CD4-positive, alpha-beta memory T cell (primary cell): ENCODE measurements at regions not wholly inside any gene's neighbourhood (a gene's known extent, or its start where the extent isn't known, plus 50 kb on each side); places are given as distances from the start of the nearest gene placed in this dataset.

ENCODE experiments used
- CTCF ChIA-PET: fragments of 350-600 bp; sonication (Branson Sonifier 250); formaldehyde crosslinking; loops from one replicate; lab custom pipeline; 2021; ENCODE audit warnings: inconsistent platforms; ENCODE audit not compliant: partially characterized antibody; lab: Charles Lee
- POLR2A ChIA-PET: fragments of 350-600 bp; sonication (Branson Sonifier 250); formaldehyde crosslinking; loops from one replicate; lab custom pipeline; 2021; ENCODE audit not compliant: partially characterized antibody; lab: Charles Lee
- DNase-seq, 5 donors: peaks; one replicate each; pipeline versions ENCODE4 v3.0.0 to v3.0.0-alpha.2; 2020 to 2022; ENCODE audit warnings: mixed read lengths in 1 of 5
- H3K27ac ChIP-seq: one replicate; pipeline ENCODE4 v1.7.0; 2013; ENCODE audit warnings: low read depth, low read length
- H3K27me3 ChIP-seq: 2 replicates; pipeline ENCODE4 v1.7.0; 2013; ENCODE audit warnings: mild to moderate bottlenecking, low read length, moderate library complexity; ENCODE audit not compliant: insufficient read depth
- H3K36me3 ChIP-seq: 2 replicates; pipeline ENCODE4 v1.7.0; 2013; ENCODE audit warnings: mild to moderate bottlenecking, low read length, moderate library complexity; ENCODE audit not compliant: insufficient read depth
- H3K4me1 ChIP-seq: 2 replicates; pipeline ENCODE4 v1.7.0; 2013; ENCODE audit warnings: mild to moderate bottlenecking, low read length, moderate library complexity; ENCODE audit not compliant: insufficient read depth
- H3K4me3 ChIP-seq, 2 donors: one replicate each; pipeline ENCODE4 v1.7.0; 2013; ENCODE audit warnings: low read length in 2 of 2, mild to moderate bottlenecking in 1 of 2
- H3K9me3 ChIP-seq, 2 donors: one replicate each; pipeline ENCODE4 v1.7.0; 2013; ENCODE audit warnings: low read length in 2 of 2, control low read depth in 1 of 2; ENCODE audit not compliant: control insufficient read depth in 1 of 2
- H3K27ac Mint-ChIP-seq, 7 donors: one replicate each; pipeline ENCODE4 v1.8.0; 2020 to 2021; ENCODE audit warnings: mixed read lengths in 7 of 7, mild to moderate bottlenecking in 6 of 7, inconsistent platforms in 3 of 7, moderate library complexity in 3 of 7
- H3K27me3 Mint-ChIP-seq, 2 donors: one replicate each; pipeline ENCODE4 v1.8.0; 2020 to 2021; ENCODE audit warnings: mixed read lengths in 2 of 2
- H3K36me3 Mint-ChIP-seq, 2 donors: one replicate each; pipeline ENCODE4 v1.8.0; 2020 to 2021; ENCODE audit warnings: mixed read lengths in 2 of 2, inconsistent platforms in 1 of 2, mild to moderate bottlenecking in 1 of 2
- H3K4me1 Mint-ChIP-seq, 4 donors: one replicate each; pipeline ENCODE4 v1.8.0; 2020 to 2021; ENCODE audit warnings: mixed read lengths in 4 of 4, mild to moderate bottlenecking in 1 of 4
- H3K4me3 Mint-ChIP-seq, 8 donors: one replicate each; pipeline ENCODE4 v1.8.0; 2020 to 2021; ENCODE audit warnings: mixed read lengths in 8 of 8, mild to moderate bottlenecking in 7 of 8, moderate library complexity in 6 of 8, inconsistent platforms in 3 of 8
- H3K9me3 Mint-ChIP-seq, 8 donors: one replicate each; pipeline ENCODE4 v1.8.0; 2020 to 2021; ENCODE audit warnings: mixed read lengths in 8 of 8, mild to moderate bottlenecking in 5 of 8, inconsistent platforms in 3 of 8, moderate library complexity in 1 of 8
- intact Hi-C: fragments of 100-400 bp; cut with micrococcal nuclease; formaldehyde crosslinking; loops from one replicate; pipeline ENCODE4 v1.15.1; 2023

DNA sequence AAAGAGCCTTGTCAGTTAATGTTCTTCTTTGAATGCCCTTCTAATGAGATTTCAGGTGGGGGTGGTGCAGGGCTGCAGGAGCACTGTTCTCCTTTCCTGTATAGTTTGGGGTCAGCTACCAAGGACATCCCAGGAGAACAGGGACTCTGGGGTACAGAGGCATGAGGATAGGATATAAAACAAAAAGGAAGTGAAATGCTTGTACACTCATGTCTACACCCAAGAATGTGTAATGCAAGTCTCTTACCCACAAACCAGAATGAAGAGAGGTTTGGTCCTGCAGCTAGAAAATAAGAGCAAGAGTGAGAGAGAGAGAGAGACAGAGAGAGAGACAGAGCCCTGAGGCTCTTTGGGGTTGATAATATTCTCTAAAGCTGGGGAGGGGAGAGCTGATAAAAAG is 151.8 kb upstream of the KCTD1 start:
- H3K27ac Mint-ChIP-seq, result no peak overlapping the region
- no peaks in the 10 kb centered on the region for H3K27me3 ChIP-seq
- no peaks in the 10 kb centered on the region for H3K4me1 Mint-ChIP-seq
- peaks cover 0 to 4% of the 10 kb centered on the region in 2 donors for H3K27me3 Mint-ChIP-seq
- H3K4me3 ChIP-seq, result no peak overlapping the region
- no peaks in the 10 kb centered on the region for H3K9me3 ChIP-seq
- peaks cover 0 to 7% (median 1%) of the 10 kb centered on the region in 8 donors for H3K9me3 Mint-ChIP-seq
- CTCF ChIA-PET, result no interaction called here
- intact Hi-C loops, result no loop called here
- POLR2A ChIA-PET, result no interaction called here
- H3K27ac ChIP-seq, result no peak overlapping the region
- no peaks in the 10 kb centered on the region for H3K4me1 ChIP-seq
- no peaks in the 10 kb centered on the region for H3K36me3 ChIP-seq
- no peaks in the 10 kb centered on the region for H3K36me3 Mint-ChIP-seq
- no peak for DNase-seq
- H3K4me3 Mint-ChIP-seq, result no peak overlapping the region

DNA sequence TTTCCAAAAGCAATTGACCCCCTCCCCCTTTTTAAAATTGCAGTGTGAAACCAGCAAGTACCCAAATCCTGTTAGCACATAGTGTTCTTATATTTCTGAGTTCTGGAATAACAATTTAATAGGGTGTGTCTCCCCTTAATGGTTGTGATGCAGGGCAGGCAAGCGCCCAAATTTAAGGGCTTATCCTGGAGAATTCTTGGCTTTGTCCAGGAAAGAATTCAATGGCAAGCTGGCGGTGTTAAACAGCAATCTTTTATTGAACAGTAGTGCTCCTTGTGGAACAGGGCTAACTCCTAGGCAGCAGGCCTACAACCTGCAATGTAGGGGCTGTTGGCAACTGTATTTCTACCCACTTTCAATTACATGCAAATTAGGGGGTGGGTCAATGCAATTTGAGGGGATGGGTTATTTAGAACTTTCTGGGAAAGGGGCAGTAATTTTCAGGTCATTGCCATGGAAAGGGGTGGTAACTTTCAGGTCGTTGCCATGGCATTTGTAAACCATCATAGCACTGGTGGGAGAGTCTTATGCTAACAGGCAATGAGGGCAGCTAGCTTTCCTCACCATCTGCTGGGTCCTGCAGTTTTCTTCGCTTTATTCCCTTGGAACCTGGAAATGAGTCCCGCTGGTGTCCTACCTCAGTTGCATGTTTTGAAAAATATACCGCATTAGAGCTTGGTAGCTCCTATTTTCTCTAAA is 149.0 kb upstream of the KCTD1 start:
- Mint-ChIP-seq H3K4me3 (no peak overlapping the region), H3K27ac (no peak overlapping the region), H3K36me3 (no peaks in the 10 kb centered on the region), H3K9me3 (peaks cover 0 to 17% (median 5%) of the 10 kb centered on the region in 8 donors), H3K4me1 (no peaks in the 10 kb centered on the region), H3K27me3 (peaks cover 1 to 4% of the 10 kb centered on the region in 2 donors)
- no peaks in the 10 kb centered on the region for H3K36me3 ChIP-seq
- DNase-seq, result no peak
- intact Hi-C loops, result no loop called here
- no peaks in the 10 kb centered on the region for H3K9me3 ChIP-seq
- CTCF ChIA-PET, result no interaction called here
- POLR2A ChIA-PET, result no interaction called here
- no peak overlapping the region for H3K4me3 ChIP-seq
- H3K27me3 ChIP-seq, result no peaks in the 10 kb centered on the region
- H3K4me1 ChIP-seq, result no peaks in the 10 kb centered on the region
- no peak overlapping the region for H3K27ac ChIP-seq

DNA sequence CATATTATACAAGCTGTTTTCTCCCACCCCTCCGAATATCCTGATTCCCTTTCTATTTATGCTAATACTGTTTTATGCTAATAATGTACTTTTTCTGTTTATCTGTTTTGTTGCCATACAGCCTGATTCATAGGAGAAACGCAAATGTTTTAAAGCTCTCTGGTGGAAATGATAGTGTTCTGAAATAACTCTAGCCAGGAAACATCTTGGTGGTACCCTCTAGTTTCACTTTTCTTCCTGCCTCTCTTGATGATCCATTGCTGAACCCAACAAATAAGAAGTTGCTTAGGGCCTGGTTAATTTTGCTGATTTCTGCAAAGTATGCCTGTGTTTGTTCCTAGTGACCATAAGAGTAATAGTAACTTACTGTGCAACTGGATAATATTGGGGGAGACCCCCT is 148.4 kb upstream of the KCTD1 start:
- Mint-ChIP-seq H3K4me3 (no peak overlapping the region), H3K36me3 (no peaks in the 10 kb centered on the region), H3K27me3 (peaks cover 1 to 4% of the 10 kb centered on the region in 2 donors), H3K4me1 (no peaks in the 10 kb centered on the region), H3K27ac (no peak overlapping the region), H3K9me3 (peaks cover 0 to 17% (median 6%) of the 10 kb centered on the region in 8 donors)
- no peak overlapping the region for H3K4me3 ChIP-seq
- ChIA-PET CTCF (no interaction called here), POLR2A (no interaction called here)
- no peaks in the 10 kb centered on the region for H3K27me3 ChIP-seq
- intact Hi-C loops, result no loop called here
- H3K4me1 ChIP-seq, result no peaks in the 10 kb centered on the region
- no peak overlapping the region for H3K27ac ChIP-seq
- DNase-seq, result no peak
- no peaks in the 10 kb centered on the region for H3K36me3 ChIP-seq
- H3K9me3 ChIP-seq, result no peaks in the 10 kb centered on the region

DNA sequence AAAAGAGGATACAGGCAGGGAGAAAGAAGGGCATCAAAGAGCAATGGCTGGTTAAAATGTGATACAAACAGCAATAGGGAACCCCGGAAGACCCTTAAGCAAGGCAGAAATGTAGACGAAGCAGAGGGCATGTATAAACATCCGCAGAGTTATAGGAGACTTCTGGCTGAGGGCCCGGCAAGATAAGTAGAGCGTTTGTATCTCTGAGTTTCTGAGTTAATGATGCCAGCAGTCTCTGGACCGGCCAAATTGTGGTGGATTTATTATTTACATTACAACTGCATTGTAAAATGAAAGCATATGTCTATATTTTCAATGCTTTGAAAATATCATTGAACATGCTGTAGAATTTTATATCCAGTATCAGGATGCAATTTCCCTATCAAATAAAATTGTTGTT is 148.0 kb upstream of the KCTD1 start:
- Histone ChIP-seq H3K4me1 (no peaks in the 10 kb centered on the region), H3K36me3 (no peaks in the 10 kb centered on the region), H3K4me3 (no peak overlapping the region), H3K27ac (no peak overlapping the region), H3K9me3 (no peaks in the 10 kb centered on the region), H3K27me3 (no peaks in the 10 kb centered on the region)
- intact Hi-C loops, result no loop called here
- H3K9me3 Mint-ChIP-seq, result peaks cover 0 to 20% (median 10%) of the 10 kb centered on the region in 8 donors
- ChIA-PET CTCF (no interaction called here), POLR2A (no interaction called here)
- H3K4me1 Mint-ChIP-seq, result no peaks in the 10 kb centered on the region
- no peak overlapping the region for H3K27ac Mint-ChIP-seq
- peaks cover 1 to 4% of the 10 kb centered on the region in 2 donors for H3K27me3 Mint-ChIP-seq
- no peak for DNase-seq
- no peak overlapping the region for H3K4me3 Mint-ChIP-seq
- no peaks in the 10 kb centered on the region for H3K36me3 Mint-ChIP-seq

DNA sequence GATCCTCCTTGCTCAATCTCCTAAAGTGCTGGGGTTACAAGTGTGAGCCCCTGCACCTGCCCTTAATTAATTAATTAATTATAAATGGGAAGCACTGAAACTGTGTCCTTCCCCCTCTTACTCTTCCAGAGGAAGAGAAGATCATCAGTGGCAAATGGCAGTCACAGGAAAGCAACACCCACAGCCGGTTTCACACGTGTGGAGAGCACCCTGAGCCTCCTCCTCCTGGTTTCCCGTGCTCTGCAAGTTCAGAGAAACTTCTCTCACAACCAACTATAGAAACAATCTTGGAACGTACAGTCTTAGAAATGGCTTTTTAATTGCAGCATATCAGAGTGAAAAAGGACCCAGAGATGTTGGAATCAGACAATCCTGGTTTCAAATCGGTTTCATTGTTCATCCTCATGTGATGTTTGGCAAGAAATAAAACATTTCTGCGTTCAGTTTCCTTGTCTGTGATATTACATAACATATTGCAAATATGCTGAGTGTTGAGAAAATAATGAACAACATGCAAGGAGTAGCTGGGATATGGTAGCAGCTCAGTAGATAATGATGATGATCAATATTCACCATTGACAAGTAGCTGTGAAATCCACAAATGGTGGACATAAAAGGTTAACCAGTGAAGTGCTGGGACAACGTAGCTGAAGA is 141.0 kb upstream of the KCTD1 start:
- Mint-ChIP-seq H3K27ac (no peak overlapping the region), H3K9me3 (peaks cover 0 to 12% (median 5%) of the 10 kb centered on the region in 8 donors), H3K27me3 (peaks cover 3 to 4% of the 10 kb centered on the region in 2 donors), H3K36me3 (no peaks in the 10 kb centered on the region), H3K4me1 (peaks cover 0 to 1% (median 0%) of the 10 kb centered on the region in 4 donors), H3K4me3 (peak overlapping the region in 1 of 8 donors; percentile 18)
- Histone ChIP-seq H3K36me3 (no peaks in the 10 kb centered on the region), H3K9me3 (no peaks in the 10 kb centered on the region), H3K4me1 (no peaks in the 10 kb centered on the region), H3K27me3 (no peaks in the 10 kb centered on the region), H3K4me3 (no peak overlapping the region), H3K27ac (no peak overlapping the region)
- intact Hi-C loops, result no loop called here
- ChIA-PET POLR2A (no interaction called here), CTCF (no interaction called here)
- DNase-seq, result no peak

DNA sequence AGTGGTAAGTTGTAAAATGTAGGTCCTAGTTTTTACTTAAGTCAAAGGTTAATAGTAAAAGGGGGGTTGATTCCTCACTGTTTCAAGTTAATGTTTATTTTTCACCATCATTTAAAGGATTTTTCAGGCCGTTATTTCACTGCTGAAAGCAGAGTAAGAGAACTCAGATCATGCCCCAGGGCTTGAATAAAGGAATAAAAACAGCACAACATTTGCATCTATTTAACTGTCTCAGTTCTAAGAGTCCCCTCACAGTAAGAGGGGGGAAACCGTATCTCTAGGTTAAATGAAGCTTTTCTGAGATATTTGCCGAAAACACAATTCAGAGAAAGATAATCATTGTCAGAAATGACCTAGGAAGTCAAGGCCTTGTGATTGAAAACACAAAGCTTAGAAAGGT is 138.2 kb upstream of the KCTD1 start:
- DNase-seq, result no peak
- Mint-ChIP-seq H3K9me3 (peaks cover 0 to 4% (median 1%) of the 10 kb centered on the region in 8 donors), H3K4me1 (peaks cover 0 to 1% (median 0%) of the 10 kb centered on the region in 4 donors), H3K27me3 (peaks cover 3 to 4% of the 10 kb centered on the region in 2 donors), H3K27ac (no peak overlapping the region), H3K4me3 (no peak overlapping the region), H3K36me3 (no peaks in the 10 kb centered on the region)
- intact Hi-C loops, result no loop called here
- POLR2A ChIA-PET, result no interaction called here
- no peak overlapping the region for H3K4me3 ChIP-seq
- no peaks in the 10 kb centered on the region for H3K9me3 ChIP-seq
- no peak overlapping the region for H3K27ac ChIP-seq
- CTCF ChIA-PET, result no interaction called here
- no peaks in the 10 kb centered on the region for H3K36me3 ChIP-seq
- H3K4me1 ChIP-seq, result no peaks in the 10 kb centered on the region
- no peaks in the 10 kb centered on the region for H3K27me3 ChIP-seq

DNA sequence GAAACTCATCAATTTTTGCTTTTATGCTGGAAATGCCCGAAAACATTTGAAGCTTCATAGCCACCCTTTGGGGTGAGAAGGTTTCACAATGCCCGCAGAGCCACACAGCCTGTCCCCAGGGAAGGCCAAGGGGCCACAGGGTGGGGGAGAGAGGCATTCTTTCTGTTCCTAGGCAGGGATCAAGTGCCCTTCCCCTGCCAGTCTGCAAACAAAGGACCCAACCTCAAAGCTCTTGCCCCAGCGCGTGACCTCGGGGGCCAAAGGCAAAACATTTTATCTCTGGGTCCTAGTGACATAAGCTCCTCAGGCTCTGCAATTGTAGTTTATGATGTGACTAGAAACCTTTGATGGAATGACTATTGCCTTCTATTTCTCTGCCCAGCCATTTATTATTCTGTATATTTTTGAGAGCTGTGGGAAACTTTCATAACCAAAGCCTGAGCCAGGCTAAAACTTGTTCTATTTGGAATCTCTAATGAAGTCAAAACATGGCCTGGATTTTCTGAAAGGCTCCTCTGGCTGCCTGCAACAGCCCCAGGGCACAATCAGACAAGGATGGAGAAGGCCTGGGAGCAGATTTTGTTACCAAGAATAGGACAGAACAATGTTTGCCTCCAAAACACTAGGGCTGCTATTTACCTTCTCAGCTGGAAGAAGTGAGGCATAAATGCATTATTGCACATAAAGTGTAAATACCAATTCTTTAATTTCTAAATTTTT is 137.2 kb upstream of the KCTD1 start:
- H3K4me1 ChIP-seq, result no peaks in the 10 kb centered on the region
- Mint-ChIP-seq H3K4me1 (no peaks in the 10 kb centered on the region), H3K9me3 (no peaks in the 10 kb centered on the region), H3K27ac (no peak overlapping the region), H3K27me3 (peaks cover under 1 to 3% of the 10 kb centered on the region in 2 donors), H3K4me3 (no peak overlapping the region), H3K36me3 (no peaks in the 10 kb centered on the region)
- H3K27ac ChIP-seq, result no peak overlapping the region
- ChIA-PET CTCF (no interaction called here), POLR2A (no interaction called here)
- no peaks in the 10 kb centered on the region for H3K36me3 ChIP-seq
- intact Hi-C loops, result no loop called here
- no peak overlapping the region for H3K4me3 ChIP-seq
- H3K9me3 ChIP-seq, result no peaks in the 10 kb centered on the region
- no peaks in the 10 kb centered on the region for H3K27me3 ChIP-seq
- no peak for DNase-seq
